Nephron progenitor cell (in vitro differentiated cells): ENCODE measurements at regions not wholly inside any gene's neighbourhood (a gene's known extent, or its start where the extent isn't known, plus 50 kb on each side); places are given as distances from the start of the nearest gene placed in this dataset.
A peak's percentile ranks its signal among the peaks of the same experiment; 100 is the strongest.

Experiments used
- DNase-seq: peaks from one replicate; pipeline ENCODE4 v3.0.0; 2021
- H3K27ac Mint-ChIP-seq: 2 replicates; pipeline ENCODE4 v1.8.0; 2021; ENCODE audit warnings: mild to moderate bottlenecking, moderate library complexity, mixed read lengths
- H3K27me3 Mint-ChIP-seq: 2 replicates; pipeline ENCODE4 v1.8.0; 2021; ENCODE audit warnings: mild to moderate bottlenecking, low read depth, mixed read lengths; ENCODE audit not compliant: poor library complexity
- H3K36me3 Mint-ChIP-seq: 2 replicates; pipeline ENCODE4 v1.8.0; 2021; ENCODE audit warnings: low read depth, mixed read lengths
- H3K4me1 Mint-ChIP-seq: 2 replicates; pipeline ENCODE4 v1.8.0; 2021; ENCODE audit warnings: mixed read lengths
- H3K4me3 Mint-ChIP-seq: 2 replicates; pipeline ENCODE4 v1.8.0; 2021; ENCODE audit warnings: mild to moderate bottlenecking, moderate library complexity, mixed read lengths
- H3K9me3 Mint-ChIP-seq: 2 replicates; pipeline ENCODE4 v1.8.0; 2021; ENCODE audit warnings: mild to moderate bottlenecking, moderate library complexity, mixed read lengths
- TF ChIP-seq, protein P1 (sequence below): fragments of 200-600 bp; sonication (generic); IDR thresholded peaks from 2 replicates; pipeline ENCODE4 v1.5.0; 2021; ENCODE audit warnings: antibody characterized with exemption

DNA sequence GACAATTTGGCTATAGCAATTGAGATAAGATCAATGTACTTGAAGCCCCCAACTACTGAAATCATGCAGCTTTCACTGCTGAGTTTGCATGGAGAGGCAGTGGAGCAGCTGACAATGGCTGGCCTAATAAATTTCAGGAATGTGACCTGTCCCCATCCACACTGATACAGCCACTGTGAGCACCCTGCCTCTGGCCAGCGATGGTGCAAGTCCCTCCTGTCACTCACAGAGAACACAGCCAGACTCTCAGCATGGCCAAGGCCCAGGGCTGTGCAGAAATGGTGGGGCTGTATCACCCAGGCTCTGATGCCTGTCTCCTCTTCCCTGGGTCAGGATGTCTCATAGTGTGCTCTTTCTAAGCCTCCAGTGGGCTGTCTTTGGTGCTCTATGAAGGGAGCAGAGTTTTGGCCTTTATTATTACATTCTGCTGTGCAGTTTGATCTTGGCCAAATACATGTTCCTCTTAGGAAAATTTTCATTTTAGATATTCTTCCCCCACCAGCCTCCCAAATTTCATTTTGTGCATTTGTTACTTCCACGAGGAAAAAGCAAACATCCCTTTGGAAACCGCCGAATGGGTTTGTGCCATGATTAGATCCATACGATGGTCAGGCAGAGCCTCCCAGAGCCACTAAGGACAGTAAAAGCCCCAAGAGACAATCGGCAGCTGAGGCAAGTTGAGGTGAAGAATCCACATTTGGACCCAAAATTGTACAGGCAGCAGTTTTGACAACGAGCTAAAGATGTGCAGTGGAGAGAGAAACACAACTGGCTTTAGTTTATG lies 85.1 kb upstream of the WSCD2 start:
- DNase-seq = peak; percentile 18
- peaks cover 14% of the 10 kb centered on the region for H3K27me3 Mint-ChIP-seq
- peaks cover 27% of the 10 kb centered on the region for H3K4me1 Mint-ChIP-seq
- no peaks in the 10 kb centered on the region for H3K36me3 Mint-ChIP-seq
- H3K27ac Mint-ChIP-seq = no peak overlapping the region
- no peak overlapping the region for H3K4me3 Mint-ChIP-seq
- TF ChIP-seq, protein P1, sequence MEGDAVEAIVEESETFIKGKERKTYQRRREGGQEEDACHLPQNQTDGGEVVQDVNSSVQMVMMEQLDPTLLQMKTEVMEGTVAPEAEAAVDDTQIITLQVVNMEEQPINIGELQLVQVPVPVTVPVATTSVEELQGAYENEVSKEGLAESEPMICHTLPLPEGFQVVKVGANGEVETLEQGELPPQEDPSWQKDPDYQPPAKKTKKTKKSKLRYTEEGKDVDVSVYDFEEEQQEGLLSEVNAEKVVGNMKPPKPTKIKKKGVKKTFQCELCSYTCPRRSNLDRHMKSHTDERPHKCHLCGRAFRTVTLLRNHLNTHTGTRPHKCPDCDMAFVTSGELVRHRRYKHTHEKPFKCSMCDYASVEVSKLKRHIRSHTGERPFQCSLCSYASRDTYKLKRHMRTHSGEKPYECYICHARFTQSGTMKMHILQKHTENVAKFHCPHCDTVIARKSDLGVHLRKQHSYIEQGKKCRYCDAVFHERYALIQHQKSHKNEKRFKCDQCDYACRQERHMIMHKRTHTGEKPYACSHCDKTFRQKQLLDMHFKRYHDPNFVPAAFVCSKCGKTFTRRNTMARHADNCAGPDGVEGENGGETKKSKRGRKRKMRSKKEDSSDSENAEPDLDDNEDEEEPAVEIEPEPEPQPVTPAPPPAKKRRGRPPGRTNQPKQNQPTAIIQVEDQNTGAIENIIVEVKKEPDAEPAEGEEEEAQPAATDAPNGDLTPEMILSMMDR = no peak
- no peaks in the 10 kb centered on the region for H3K9me3 Mint-ChIP-seq

GRCh38 chr12:108046135-108046534 lies 83.0 kb upstream of the WSCD2 start:
- TF ChIP-seq, protein P1 = no peak
- Mint-ChIP-seq H3K27ac (no peak overlapping the region), H3K36me3 (no peaks in the 10 kb centered on the region), H3K4me3 (no peak overlapping the region), H3K27me3 (peaks cover 12% of the 10 kb centered on the region), H3K9me3 (no peaks in the 10 kb centered on the region), H3K4me1 (peaks cover 21% of the 10 kb centered on the region)
- no peak for DNase-seq

DNA sequence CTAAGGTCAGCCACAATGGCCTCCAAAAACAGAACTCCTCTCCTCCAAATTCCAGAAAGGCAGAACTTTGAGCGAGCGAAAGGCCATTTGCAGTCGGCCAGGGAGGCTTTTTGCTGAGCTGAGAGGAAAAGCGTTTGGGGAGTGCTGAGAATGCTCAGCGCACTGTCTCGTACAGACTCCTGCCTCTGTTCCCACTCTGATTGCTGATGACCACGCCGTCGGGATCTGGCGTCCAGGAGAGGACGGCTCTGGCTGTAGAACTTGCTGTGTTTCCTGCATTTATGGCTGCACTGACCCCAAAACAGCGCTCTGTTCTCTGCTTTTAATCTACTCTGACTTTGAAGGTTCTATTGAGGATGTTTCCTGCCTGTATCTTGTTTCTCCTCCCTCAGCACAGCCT lies 82.4 kb upstream of the WSCD2 start:
- Mint-ChIP-seq H3K4me1 (peaks cover 21% of the 10 kb centered on the region), H3K27me3 (peaks cover 12% of the 10 kb centered on the region), H3K4me3 (no peak overlapping the region), H3K36me3 (no peaks in the 10 kb centered on the region), H3K27ac (peak overlapping the region; percentile 49), H3K9me3 (no peaks in the 10 kb centered on the region)
- no peak for DNase-seq
- TF ChIP-seq, protein P1 = no peak

DNA sequence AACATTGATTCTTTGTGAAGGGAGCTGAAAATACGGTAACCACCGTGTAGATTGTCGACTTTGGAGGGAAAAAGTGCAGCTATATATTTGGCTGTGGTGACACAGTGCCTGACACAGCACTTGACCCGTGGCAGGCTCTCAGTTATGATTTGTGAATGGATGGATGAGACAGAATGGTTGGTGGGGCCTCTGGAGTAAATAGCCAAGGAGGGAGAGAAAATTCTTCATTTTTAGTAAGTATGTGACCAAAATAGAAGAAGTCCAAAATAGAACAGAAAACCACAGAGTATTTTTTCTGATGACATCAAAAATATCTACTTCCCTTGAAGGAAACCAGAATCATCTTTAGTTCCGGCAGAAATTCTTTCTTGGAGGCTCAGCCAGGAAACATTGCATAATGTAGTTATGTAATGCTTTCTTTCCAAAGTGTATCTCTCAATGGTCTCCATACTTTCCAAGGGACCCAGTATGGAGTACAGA lies 82.0 kb upstream of the WSCD2 start:
- Mint-ChIP-seq H3K27ac (peak overlapping the region; percentile 49), H3K4me1 (peaks cover 21% of the 10 kb centered on the region), H3K4me3 (no peak overlapping the region), H3K27me3 (peaks cover 12% of the 10 kb centered on the region), H3K36me3 (no peaks in the 10 kb centered on the region), H3K9me3 (no peaks in the 10 kb centered on the region)
- DNase-seq = no peak
- TF ChIP-seq, protein P1 = no peak

DNA sequence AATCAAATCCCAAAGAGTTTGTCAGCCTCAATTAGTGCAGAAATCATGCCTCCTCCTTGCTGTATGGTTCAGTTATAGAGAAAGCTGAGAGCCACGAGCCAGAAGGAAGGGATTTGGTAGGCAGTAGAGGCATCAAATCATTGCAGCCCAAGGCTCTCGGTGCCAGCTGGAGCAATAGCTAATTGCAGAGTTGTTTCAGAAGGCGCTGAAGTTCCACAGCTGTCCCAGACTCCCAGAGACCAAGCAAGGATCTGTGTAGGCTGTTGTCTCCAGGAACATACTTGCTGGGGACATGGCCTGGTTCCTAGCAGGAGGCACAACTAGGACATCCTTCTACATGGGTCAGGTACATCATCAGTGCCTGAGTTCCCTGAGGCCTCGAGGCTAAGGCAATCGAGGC lies 80.4 kb upstream of the WSCD2 start:
- H3K4me1 Mint-ChIP-seq = peaks cover 16% of the 10 kb centered on the region

More for the DNA sequence above, 80.4 kb upstream of the WSCD2 start:
- TF ChIP-seq, protein P1 = no peak
- Mint-ChIP-seq H3K27ac (no peak overlapping the region), H3K36me3 (no peaks in the 10 kb centered on the region), H3K9me3 (no peaks in the 10 kb centered on the region), H3K27me3 (peaks cover 12% of the 10 kb centered on the region), H3K4me3 (no peak overlapping the region)
- DNase-seq = no peak
